NCI-H1930 (cell line): ENCODE measurements at regions not wholly inside any gene's neighbourhood (a gene's known extent, or its start where the extent isn't known, plus 50 kb on each side); places are given as distances from the start of the nearest gene placed in this dataset.

Experiments used
- DNase-seq, 2 experiments: peaks; one replicate each; lab custom pipeline; 2025; lab: John Stamatoyannopoulos, UW

GRCh38 chr6:56767435-56767834 is 124.7 kb upstream of the DST start:
- no peak for DNase-seq

- DNase-seq, result no peak
Observed at GRCh38 chr6:56766806-56767178, 124.1 kb upstream of the DST start.

GRCh38 chr6:56766139-56766805 is 123.6 kb upstream of the DST start:
- no peak for DNase-seq

- DNase-seq, result no peak
Observed at GRCh38 chr6:56765494-56765893, 122.8 kb upstream of the DST start.

- DNase-seq, result peak in 1 of 2 experiments; percentile 7
Observed at GRCh38 chr6:56764081-56764566, 121.4 kb upstream of the DST start.

- DNase-seq, result no peak
Observed at GRCh38 chr6:56761651-56762050, 119.0 kb upstream of the DST start.

- no peak for DNase-seq
Observed at GRCh38 chr6:56760842-56761241, 118.2 kb upstream of the DST start.

GRCh38 chr6:56759521-56759920 is 116.8 kb upstream of the DST start:
- DNase-seq, result no peak

GRCh38 chr6:56758553-56758952 is 115.9 kb upstream of the DST start:
- no peak for DNase-seq

- no peak for DNase-seq
Observed at GRCh38 chr6:56758120-56758519, 115.4 kb upstream of the DST start.

GRCh38 chr6:56757588-56757984 is 114.9 kb upstream of the DST start:
- no peak for DNase-seq

- DNase-seq, result no peak
Observed at GRCh38 chr6:56756791-56757587, 114.3 kb upstream of the DST start.

- no peak for DNase-seq
Observed at GRCh38 chr6:56756219-56756789, 113.6 kb upstream of the DST start.

GRCh38 chr6:56755040-56755439 is 112.4 kb upstream of the DST start:
- DNase-seq, result no peak

GRCh38 chr6:56753811-56754210 is 111.1 kb upstream of the DST start:
- no peak for DNase-seq

GRCh38 chr6:56752534-56752933 is 109.8 kb upstream of the DST start:
- DNase-seq, result no peak

- no peak for DNase-seq
Observed at GRCh38 chr6:56752009-56752408, 109.3 kb upstream of the DST start.

GRCh38 chr6:56751604-56752003 is 108.9 kb upstream of the DST start:
- DNase-seq, result no peak

- DNase-seq, result no peak
Observed at GRCh38 chr6:56750686-56751085, 108.0 kb upstream of the DST start.

GRCh38 chr6:56749632-56750151 is 107.0 kb upstream of the DST start:
- DNase-seq, result no peak

- no peak for DNase-seq
Observed at GRCh38 chr6:56746767-56747504, 104.2 kb upstream of the DST start.

- DNase-seq, result no peak
Observed at GRCh38 chr6:56745971-56746370, 103.3 kb upstream of the DST start.
